ENCODE measurements at regions not wholly inside any gene's neighbourhood (a gene's known extent, or its start where the extent isn't known, plus 50 kb on each side); places are given as distances from the start of the nearest gene placed in this dataset.

DNA sequence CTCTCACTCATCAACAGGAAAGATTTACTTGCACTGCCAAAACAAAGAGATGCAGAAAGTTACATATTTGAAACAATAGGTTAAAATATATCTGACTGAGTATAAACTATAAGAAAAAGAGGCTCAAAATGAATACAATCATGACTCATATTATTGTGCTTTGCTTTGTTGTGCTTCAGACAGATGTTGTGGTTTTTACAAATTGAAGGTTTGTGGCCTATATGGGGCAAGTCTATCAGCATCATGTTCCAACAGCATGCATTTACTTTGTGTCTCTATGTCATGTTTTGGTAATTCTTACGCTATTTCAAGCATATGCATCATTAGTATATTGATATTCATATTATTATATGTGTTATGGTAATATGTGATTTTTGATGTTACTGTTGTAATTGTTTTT is 330.0 kb downstream of the PRR16 start:
- Histone ChIP-seq H3K4me3 (no peak overlapping the region), H3K9me3 (no peaks in the 10 kb centered on the region), H3K4me1 (no peaks in the 10 kb centered on the region), H3K36me3 (no peaks in the 10 kb centered on the region), H3K27ac (no peak overlapping the region), H3K27me3 (no peaks in the 10 kb centered on the region)
- TF ChIP-seq, protein P1, sequence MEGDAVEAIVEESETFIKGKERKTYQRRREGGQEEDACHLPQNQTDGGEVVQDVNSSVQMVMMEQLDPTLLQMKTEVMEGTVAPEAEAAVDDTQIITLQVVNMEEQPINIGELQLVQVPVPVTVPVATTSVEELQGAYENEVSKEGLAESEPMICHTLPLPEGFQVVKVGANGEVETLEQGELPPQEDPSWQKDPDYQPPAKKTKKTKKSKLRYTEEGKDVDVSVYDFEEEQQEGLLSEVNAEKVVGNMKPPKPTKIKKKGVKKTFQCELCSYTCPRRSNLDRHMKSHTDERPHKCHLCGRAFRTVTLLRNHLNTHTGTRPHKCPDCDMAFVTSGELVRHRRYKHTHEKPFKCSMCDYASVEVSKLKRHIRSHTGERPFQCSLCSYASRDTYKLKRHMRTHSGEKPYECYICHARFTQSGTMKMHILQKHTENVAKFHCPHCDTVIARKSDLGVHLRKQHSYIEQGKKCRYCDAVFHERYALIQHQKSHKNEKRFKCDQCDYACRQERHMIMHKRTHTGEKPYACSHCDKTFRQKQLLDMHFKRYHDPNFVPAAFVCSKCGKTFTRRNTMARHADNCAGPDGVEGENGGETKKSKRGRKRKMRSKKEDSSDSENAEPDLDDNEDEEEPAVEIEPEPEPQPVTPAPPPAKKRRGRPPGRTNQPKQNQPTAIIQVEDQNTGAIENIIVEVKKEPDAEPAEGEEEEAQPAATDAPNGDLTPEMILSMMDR (IDR thresholded peaks at IDR 0.05) = no peak
- TF ChIP-seq POLR2A (IDR thresholded peaks at IDR 0.05) = no peak
- ATAC-seq (no peak), DNase-seq (no peak)
- intact Hi-C loops (cut with DNase I) = loop anchor here in 1 of 10 donors (10.0 kb wide), 1 partner anchor 849 kb away; no protein-coding TSS in a partner anchor
- 82 to 93% (median 86%) methylated on average over 1 of the region's 1 CpG for WGBS, 4 donors

DNA sequence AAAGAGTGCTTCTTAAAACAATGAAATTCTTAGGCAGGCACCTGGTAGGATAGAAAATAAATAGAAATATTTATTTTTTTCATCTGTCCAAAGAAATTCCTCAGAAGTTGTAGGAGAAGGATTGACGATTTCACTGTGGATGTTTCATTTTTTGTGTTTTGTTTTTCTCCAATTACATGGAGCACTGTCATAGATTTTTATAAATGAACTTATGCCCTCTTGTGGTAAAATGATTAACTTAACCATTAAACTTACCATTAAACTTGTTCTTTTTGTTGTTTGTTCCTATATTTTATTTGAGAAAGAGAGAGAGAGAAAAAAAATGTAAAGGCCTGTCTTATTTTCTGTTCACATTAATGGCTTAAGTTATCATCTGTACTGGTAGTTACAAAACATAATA is 339.2 kb downstream of the PRR16 start:
- Histone ChIP-seq H3K4me1 (peaks cover 0 to 6% (median 0%) of the 10 kb centered on the region in 12 donors), H3K27me3 (no peaks in the 10 kb centered on the region), H3K27ac (no peak overlapping the region), H3K9me3 (no peaks in the 10 kb centered on the region), H3K4me3 (no peak overlapping the region), H3K36me3 (no peaks in the 10 kb centered on the region)
- WGBS, 4 donors = 6 to 30% (median 13%) methylated on average over 1 of the region's 1 CpG
- intact Hi-C loops (cut with DNase I) = loop anchor here (5.0 to 10.0 kb wide), 7 partner anchors 328 to 1328 kb away; partner anchors contain the start of gene PRR16 (in 5 of the 10)
- no peak for ATAC-seq
- DNase-seq = no peak
- TF ChIP-seq POLR2A (IDR thresholded peaks at IDR 0.05) = no peak
- TF ChIP-seq, protein P1 (IDR thresholded peaks at IDR 0.05) = peak in 9 of 12 donors; percentile 8 to 51 (median 40)

DNA sequence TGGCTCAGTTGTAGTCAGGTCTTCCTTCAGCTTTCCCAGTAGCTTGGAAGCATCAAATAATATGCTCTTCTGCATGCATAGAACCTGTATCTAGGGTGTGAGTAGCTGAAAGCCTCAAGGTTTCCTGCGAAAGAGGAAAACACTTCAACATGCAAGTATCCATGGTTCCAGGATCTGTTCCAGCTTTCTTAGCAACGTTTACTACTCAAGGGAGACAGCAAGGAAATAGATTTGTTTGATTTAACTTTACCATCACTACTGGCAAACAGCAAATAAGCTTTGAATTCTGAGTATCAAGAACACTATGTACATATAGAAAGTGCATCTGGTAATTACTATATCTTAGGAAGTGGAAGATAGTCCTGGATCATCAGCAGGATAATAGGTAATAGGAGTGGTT is 341.0 kb downstream of the PRR16 start:
- WGBS, 4 donors = 51 to 75% (median 57%) methylated on average over 2 of the region's 2 CpGs
- intact Hi-C loops (cut with DNase I) = loop anchor here in 9 of 10 donors (2.0 to 10.0 kb wide), 7 partner anchors 330 to 1330 kb away; partner anchors contain the start of gene PRR16 (in 4 of the 9)
- DNase-seq = no peak

DNA sequence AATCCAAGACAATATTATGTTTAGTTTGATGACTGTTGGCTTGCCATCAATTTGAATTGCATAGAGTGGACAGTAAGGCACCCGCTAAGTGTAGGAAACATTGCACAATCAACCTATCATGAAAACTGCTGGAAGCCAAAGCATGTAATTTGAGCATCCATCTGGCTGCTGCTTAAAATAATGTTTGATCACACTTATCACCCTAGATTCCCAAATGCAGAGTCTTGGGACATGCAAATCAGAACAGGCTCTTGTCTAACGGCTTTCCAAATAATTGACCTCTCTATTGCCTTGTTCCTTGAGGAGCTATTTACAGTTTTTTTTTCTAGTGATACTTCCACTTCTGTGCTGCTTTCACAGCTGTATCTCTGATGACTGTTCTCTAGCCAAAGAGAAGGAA is 342.1 kb downstream of the PRR16 start:
- H3K9me3 ChIP-seq = no peaks in the 10 kb centered on the region
- TF ChIP-seq, protein P1 (IDR thresholded peaks at IDR 0.05) = no peak
- ATAC-seq (no peak), DNase-seq (no peak)
- no peaks in the 10 kb centered on the region for H3K36me3 ChIP-seq
- no peak overlapping the region for H3K4me3 ChIP-seq
- intact Hi-C loops (cut with DNase I) = loop anchor here in 9 of 10 donors (5.0 to 10.0 kb wide), 6 partner anchors 331 to 1331 kb away; partner anchors contain the start of gene PRR16 (in 4 of the 9)
- WGBS, 4 donors = 46 to 60% (median 56%) methylated on average over 2 of the region's 2 CpGs
- peaks cover 0 to 6% (median 0%) of the 10 kb centered on the region in 12 donors for H3K4me1 ChIP-seq
- no peak overlapping the region for H3K27ac ChIP-seq
- no peaks in the 10 kb centered on the region for H3K27me3 ChIP-seq

More for the DNA sequence above, 341.0 kb downstream of the PRR16 start:
- H3K27ac ChIP-seq = no peak overlapping the region
- no peak for ATAC-seq
- no peaks in the 10 kb centered on the region for H3K36me3 ChIP-seq
- H3K4me3 ChIP-seq = no peak overlapping the region
- TF ChIP-seq, protein P1 (IDR thresholded peaks at IDR 0.05) = no peak
- no peak for TF ChIP-seq POLR2A (IDR thresholded peaks at IDR 0.05)
- H3K27me3 ChIP-seq = no peaks in the 10 kb centered on the region
- H3K4me1 ChIP-seq = peaks cover 0 to 6% (median 0%) of the 10 kb centered on the region in 12 donors
- H3K9me3 ChIP-seq = no peaks in the 10 kb centered on the region

Data from heart left ventricle (tissue), 16 donors.